HG03442 (cell line): ENCODE measurements at regions not wholly inside any gene's neighbourhood (a gene's known extent, or its start where the extent isn't known, plus 50 kb on each side); places are given as distances from the start of the nearest gene placed in this dataset.
"Not testable (repeated sequence)": the region's sequence is repeated elsewhere in the genome, so short reads cannot be mapped to it uniquely, and the experiment has no call there.

Source experiments
- ATAC-seq: cut with Tn5 transposase; IDR thresholded peaks from one replicate; pipeline ENCODE4 v1.9.1; 2021; ENCODE audit warnings: mild to moderate bottlenecking, moderate library complexity; ENCODE audit not compliant: unreplicated experiment

DNA sequence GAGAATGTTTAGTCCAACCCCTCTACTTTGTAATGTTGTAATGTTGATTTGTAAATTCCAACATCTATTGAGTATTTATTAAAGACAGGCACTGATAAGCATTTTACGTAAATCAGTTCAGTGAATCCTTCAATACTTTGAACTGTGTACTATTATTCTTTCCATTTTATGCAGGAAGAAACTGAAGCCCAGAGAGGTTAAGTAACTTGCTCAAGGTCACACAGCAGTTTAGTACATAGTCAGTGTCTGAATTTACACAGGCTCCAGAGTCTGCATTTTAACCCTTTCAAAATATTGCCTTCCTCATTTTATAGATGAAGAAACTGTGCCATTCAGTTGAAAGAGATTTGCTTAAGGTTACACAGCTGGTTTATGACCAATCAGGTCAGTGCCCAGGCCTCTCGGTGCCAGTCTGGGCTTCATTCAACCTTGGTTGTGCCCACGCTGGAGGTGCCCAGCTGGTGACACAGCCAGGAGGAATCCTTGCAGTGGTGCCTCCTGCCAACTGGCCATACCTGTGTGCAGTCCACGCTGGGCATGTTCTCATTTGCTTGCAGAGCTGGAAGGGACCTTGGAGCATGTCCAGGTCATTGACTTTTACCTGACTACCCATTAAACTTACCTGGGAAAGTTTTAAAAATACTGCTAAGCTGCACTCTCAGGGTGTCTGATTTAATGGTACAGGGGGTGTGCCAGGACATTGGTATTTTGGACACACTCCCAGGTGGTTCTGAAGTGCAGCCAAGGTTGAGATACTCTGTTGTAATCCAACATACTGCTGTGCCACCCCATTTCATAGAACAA lies 74.3 kb upstream of the CYRIA start:
- ATAC-seq, result no peak

DNA sequence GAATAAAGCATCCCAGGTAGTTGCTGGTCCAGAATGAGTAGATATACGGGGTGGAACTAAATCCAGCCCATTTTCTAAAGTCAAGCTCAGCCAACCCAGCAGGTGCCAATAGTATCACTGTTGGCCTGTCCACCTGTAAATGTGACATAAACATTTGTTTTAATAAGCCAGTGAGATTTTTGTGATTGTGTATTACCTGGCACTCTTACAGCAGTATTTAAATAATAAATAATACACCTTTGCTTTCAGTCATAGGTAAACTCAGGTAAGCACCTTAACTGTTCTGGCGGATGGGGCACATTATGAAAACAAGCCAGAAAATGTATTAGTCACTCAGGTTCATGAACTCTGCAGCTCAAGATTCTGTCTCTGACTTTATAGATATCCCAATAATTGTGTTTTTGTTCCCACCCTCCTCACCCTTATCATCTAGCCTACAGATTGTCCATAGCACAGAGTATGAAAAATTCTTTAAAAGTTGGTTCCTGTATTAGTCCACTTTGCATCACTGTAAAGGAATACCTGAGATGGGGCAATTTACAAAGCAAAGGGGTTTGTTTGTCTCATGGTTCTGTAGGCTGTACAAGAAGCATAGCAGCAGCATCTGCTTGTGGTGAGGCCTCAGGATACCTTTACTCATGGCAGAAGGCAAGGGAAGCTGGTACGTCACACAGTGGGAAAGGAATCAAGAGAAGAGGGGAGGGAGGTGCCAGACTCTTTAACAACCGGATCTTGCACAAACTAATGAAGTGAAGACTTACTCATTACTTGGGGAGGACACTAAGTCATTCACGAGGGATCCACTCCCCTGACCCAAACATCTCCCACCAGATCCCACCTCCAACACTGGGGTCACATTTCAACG lies 73.0 kb upstream of the CYRIA start:
- ATAC-seq, result no peak

DNA sequence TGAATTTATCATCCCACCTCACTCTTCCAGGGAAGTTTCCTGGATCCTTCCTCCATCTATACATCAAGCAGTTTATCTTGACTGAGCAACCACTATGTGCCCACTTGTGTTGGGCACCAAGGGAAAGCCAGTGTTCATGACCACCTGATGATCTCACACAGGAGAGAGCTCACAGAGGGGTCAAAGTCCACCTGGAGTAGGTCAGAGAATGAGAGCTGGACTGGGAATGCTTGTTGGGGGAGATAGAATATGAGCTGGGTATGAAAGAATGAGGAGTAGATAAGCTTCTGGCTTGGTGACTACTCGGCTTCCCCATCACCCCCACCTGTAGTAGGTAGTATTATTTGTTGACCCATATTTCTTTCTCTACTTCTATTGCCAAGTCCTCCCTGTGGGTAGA lies 72.2 kb upstream of the CYRIA start:
- ATAC-seq, result no peak

DNA sequence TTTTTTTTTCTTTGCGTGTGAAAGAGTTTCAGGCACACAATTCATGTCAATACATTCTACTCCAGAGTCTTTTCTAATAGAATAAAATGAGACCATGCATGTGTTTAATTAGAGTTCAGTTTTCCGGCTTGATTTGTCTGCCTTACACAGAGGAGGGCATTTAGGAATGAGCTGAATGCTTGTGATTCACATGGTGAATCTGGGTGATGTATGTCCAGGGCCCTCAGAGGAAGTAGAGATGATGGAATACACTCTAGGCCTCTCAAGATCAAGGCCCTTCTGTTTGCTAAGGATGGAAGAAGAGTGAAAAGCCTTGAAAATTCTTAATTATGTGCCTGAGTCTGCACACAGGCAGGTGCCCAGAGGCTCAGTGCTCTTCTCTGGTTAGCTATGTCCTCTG lies 71.0 kb upstream of the CYRIA start:
- no peak for ATAC-seq

DNA sequence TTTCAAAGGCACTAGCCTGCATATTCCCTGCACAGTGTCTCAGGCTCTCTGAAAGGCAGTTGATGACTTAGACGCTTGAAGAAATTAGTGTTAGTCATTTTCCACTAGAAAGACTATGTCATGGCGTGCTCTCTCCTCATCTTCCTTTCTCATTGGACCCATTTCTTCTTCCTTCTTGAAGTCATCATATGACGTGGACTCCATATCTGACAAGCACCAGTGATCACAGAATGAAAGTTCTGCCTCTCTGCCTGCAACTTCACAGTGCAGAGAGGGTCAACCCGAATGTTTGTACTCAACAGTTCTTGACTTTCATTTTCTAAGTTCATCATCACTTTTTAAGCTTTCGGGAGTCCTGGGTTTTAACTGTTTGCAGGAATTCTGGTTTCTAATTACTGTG lies 63.7 kb upstream of the CYRIA start:
- ATAC-seq, result peak; percentile 68

DNA sequence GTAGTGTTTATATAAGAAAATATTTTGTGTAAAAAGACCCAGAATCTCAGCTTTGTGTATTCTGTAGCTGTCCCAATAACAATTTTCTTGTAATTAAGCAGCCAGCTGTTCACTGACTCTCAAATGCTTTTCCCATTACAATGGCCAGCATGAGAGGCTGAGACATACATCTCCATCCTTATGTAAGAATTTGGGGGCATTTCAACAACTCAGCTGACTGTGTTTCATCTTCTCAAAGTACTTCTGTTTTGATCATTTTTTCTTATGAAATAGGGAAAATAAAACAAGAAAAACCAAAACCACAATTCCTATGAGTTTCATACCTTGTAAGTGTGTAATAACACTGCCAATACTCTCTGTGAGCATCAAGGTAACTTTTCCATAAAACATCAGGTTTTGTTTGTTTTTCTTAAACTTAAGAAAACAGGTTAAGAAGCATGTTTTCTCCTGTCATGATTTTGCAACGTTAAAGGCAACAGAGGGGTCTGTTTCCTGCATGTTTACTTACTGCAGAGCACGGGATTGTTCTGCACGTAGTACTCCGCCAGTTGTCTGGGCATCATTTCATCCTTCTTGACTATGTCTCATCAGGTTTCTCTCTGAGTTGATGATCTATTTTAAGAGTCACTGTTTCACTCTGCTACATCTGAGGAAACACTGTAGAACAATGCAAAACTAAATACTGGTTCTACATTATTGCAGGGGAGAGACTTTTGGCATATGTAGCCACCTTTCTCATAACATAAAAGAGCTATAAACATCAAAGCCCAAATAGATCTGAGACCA lies 62.9 kb upstream of the CYRIA start:
- ATAC-seq, result peak; percentile 91

DNA sequence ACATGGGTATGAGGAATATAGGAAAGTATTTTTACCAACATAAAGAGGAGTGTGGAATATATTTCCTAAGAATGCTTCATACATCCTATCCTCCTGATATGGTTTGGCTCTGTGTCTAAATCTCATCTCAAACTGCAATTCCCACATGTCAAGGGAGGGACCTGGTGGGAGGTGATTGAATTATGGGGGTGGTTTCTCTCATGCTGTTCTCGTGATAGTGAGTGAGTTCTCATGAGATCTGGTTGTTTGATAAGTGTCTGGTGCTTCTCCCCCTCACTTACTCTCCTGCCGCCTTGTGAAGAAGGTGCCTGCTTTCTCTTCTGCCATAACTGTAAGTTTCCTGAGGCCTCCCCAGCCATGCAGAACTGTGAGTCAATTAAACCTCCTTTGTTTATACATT lies 62.2 kb upstream of the CYRIA start:
- ATAC-seq, result not testable (repeated sequence)

DNA sequence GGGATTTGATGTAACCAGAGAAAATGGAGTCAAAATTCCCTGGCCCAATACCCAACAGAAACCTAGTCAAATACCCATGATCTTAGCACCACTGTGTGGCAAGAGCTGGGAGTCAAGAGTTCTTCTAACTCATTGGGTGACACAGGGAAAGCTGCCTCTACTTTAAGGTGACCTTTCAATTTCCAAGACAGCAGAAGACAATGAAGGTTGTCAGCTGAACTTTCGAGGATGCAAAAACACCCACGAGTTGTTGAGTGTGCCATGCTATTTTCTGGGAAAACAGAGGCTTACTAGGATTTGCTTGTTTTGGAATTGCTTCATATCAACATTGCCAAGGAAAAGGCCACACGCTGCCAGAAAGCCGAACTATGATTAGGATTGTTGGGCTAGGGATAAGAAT lies 61.6 kb upstream of the CYRIA start:
- no peak for ATAC-seq

DNA sequence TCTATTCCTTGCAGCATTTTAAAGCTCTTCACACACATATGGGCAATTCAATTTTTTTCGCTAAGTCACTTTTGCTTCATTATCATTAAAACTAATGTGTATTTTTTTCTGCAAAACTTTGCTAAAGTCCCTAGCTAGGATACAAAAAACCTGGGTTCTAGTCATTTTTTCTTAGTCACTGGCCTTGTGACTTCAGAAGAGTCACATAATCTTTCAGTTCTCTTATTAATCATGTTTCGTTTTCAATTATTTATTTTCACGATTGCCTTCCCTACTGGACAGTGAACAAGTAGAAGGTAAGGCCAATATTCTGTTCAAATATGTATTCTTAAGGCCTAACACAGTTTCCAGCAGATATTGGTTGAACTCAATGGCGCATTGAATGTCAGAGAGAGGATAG lies 60.9 kb upstream of the CYRIA start:
- no peak for ATAC-seq

DNA sequence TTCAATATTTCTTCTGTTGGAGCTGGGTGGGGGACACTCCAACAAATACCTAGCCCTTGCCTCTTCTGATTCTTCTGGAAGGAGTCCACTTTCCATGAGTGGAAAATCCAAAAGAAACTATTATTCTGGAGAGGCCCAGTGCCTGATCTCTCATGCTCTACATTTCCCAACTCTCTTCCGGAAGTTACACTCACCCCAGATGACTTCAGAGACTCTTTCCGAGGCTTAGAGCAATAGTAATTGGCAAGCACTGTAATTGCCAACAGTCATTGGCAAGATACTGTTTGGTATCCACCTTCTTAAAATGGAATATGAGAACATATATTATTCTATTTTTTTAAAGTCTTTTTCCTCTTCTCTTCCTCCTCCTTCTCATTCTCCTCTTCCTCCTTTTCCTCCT lies 60.5 kb upstream of the CYRIA start:
- no peak for ATAC-seq

DNA sequence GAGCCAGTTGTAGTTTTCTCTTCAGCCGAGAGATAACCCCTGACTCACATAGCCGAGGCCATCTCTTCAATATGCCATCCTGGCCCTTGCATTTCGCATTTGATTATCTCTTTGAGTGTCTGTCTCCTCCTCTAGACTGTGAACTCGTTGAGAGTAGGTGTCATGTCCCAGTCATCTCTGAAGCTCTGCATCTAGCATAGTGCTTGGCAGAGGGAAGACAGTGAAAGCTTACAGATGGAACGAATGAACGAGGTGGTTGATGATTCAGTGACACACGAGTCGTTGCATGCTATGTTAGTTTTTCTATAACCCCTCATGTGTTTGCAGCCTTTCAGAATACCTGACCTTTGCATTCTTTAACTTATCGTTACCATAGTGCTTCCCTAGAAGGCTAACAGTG lies 59.9 kb upstream of the CYRIA start:
- no peak for ATAC-seq

DNA sequence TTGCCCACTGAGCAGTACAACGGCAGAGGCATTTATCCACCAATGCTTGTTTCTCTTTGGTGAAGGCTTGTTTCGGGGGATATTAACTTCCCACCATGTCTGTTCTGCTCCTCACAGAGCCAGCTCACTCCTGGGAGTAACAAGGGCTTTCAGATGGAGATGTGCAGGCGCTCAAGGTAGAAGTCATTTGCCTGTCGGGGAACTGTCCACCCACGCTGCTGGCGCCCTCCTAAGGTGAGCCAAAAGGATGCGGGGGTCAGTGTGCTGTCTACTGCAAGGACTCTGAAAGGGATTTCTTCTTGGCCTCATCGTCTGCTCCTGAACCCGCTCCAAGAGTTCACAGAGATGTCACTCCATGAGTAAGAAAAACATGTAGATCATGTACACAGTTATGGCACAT lies 57.0 kb upstream of the CYRIA start:
- ATAC-seq, result no peak

DNA sequence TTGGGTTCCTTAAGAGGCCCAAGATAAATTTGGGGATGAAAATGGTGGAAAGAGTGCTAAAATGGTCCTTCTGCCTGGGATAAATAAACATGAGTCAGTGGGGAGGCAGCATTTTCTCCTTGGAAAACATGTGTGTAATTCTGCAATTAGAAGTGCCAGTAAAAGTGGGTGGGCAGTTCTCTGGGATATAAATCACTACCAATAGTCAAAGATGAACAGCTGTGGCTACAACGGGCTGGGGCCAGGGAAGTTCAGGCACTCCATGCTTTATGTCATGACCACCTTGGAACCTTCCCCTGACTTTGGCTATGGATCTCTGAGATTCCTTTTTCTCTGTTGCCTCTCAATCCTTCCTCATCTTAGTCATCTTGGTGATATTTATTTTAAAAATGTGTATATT lies 56.5 kb upstream of the CYRIA start:
- no peak for ATAC-seq

DNA sequence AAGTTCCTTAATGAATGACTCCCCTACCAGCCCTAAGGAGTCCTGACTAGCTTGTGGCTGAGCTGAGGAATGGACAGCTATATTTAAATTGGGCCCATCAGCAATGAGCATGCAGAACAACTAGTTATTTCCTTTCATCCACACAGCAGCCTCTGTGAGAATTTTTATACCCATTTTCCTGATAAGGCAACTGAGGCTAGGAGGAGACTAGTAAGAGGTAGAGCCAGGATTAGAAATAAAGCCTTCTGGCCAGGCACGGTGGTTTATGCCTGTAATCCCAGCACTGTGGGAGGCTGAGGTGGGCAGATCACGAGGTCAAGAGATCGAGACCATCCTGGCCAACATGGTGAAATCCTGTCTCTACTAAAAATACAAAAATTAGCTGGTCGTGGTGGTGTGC lies 55.9 kb upstream of the CYRIA start:
- not testable (repeated sequence) for ATAC-seq

DNA sequence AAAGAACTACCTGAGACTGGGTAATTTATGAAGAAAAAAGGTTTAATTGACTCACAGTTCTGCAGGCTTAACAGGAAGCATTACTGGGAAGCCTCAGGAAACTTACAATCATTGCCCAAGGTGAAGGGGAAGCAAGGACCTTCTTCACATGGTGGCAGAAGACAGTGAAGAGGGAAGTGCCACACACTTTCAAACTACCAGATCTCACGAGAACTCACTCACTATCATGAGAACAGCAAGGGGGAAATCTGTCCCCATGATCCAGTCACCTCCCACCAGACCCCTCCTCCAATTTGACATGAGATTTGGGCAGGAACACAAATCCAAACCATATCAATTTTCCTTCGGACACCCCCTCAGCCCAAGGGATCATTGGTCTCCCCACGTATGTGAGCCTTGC lies 55.1 kb upstream of the CYRIA start:
- ATAC-seq, result not testable (repeated sequence)

DNA sequence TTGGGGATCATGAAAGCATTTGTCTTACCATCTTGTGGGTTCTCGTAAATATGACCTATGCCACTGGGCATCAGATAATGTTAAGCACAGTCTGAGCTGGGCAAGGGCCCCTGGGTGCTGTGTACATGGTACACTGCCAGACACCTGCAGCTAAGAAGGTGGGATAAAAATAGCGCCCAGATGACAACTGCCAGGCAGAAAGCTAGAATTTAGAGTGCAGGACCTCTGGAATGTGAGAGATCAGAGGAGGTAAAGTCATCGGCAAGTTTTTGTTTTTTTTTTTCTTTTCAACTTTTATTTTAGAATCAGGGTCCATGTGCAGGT lies 53.8 kb upstream of the CYRIA start:
- ATAC-seq, result no peak

DNA sequence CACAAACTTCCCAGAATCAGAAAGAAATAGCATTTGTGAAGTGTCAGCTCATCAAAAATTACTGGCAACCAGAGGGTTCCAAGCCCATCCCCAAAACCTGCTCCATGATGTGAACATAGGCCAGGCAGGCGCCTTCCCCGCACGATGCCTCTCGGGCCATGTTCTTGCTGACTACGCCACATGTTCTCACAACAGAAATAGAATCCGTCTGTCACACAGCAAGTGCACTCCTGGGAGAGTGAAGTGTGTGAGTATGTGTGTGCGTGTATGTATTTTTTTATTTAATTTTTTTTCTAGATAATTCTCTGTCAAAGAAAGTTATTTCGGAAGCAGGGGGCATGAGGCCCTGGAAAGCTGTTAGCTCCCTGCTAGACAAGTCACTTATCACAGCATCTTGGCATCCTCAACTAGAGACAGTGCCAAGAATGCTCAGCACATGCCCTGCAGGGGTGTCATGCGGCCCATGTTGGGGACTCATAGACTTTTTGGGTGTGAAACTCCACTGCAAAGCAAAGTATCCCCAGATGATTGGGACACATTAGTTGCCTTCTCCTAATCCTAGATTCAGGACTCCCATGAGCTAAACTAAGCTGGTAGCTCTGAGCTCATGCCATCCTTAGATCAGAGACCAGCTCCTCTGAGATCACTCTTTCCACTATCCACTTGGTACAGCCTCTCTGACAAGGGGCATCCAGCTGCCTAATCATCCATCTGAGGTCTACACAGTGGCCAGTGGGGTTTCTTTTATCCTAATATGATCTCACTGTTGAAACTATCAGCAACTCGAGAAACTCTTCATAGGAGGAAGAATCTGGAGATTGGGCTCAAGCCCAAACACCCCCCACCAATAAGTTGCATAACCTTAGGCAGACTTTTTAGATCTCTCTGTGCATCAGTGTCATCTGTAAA lies 53.2 kb upstream of the CYRIA start:
- ATAC-seq, result no peak

DNA sequence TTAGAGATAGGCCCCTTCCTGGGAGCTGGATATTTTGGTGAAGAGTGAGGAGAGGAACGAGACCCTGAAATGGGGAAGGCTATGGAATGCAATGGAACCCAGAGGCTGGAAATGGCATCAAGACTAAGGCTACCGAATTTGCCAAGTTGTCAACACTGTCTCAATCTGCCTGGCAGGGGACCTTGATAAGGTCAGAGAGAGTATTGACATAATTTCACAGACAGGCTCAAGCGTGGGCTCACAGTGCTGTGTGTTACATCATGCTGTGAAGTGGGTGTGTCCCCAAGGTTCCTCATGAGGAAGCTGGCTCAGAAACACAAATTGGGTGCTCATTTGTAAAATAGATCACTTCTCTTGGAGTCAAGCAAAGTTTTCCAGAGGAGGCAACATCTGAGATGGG lies 51.8 kb upstream of the CYRIA start:
- no peak for ATAC-seq

DNA sequence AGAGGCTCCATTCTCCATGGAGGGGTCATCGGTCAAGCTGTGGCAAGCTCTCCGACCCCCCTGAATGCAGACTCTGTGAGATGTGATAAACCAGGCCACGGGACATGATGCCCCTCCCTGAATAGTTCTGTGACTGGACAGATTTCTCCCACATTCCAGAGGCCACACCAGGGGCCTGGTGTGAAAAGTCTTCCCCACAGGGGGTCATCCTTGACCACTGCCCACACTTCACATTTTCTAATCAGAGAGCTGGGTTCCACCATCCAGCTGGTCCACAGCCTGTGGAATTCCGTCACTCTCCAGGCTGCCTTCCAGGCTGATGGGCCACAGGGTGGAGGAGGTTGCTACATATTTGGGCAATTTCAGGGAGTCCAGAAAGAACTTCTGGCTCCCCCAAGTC lies 51.3 kb upstream of the CYRIA start:
- ATAC-seq, result no peak

DNA sequence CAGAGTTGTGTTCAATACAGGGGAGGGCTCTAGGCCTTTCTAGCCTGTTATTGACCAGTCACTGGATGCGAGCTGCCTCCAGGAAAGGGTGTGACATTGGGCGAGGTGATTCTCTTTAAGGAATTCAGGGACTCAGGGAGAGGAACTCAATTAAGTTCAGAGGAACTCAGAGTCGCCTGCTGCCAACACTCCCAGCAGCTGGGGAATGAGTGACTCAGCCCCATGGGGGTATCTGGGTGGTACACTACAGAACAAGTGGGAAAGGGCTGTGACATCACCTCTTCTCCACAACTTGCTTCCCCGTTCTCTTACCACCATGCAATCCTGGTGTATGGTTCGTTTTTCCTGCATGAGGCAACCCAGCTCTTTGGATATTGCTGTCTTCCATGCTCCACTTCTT lies 50.4 kb upstream of the CYRIA start:
- no peak for ATAC-seq
